ENCODE measurements at regions not wholly inside any gene's neighbourhood (a gene's known extent, or its start where the extent isn't known, plus 50 kb on each side); places are given as distances from the start of the nearest gene placed in this dataset.

GRCh38 chr4:1489639-1489995, 83.4 kb upstream of the NKX1-1 start:
- FAIRE-seq (no peak), DNase-seq (ENCODE audit: extremely low read depth in 1 of 4, low spot score in 3 of 4) (no peak), ATAC-seq (no peak)
- no TSS peak for BruUV-seq (replicated peaks)
- in situ Hi-C loops (cut with MboI), result no loop called here
- intact Hi-C loops (cut with micrococcal nuclease), result no loop called here
- no peaks in the 10 kb centered on the region; the same call in 1 of the 2 replicates for H4K20me1 ChIP-seq (replicated peaks; ENCODE audit: control insufficient read depth, insufficient read depth, low read length)
- ChIA-PET POLR2A (no interaction called here), CTCF (ENCODE audit: low intra/inter-chr PET ratio) (no interaction called here)
- no peak overlapping the region for H2AFZ ChIP-seq (ENCODE audit: low read depth, low read length)
- H3K9ac ChIP-seq (ENCODE audit: insufficient read depth in 1 of 2, low read depth in 2 of 2, low read length in 2 of 2), result no peak overlapping the region
- H3K9me1 ChIP-seq (ENCODE audit: control insufficient read depth, insufficient read depth, low read length), result no peaks in the 10 kb centered on the region
- peaks cover 0 to 33% of the 10 kb centered on the region in 2 experiments; a peak in 2 of 5 replicates for H3K4me1 ChIP-seq (replicated peaks in 1 of 2; ENCODE audit: control insufficient read depth in 2 of 2, insufficient read depth in 2 of 2, low read length in 2 of 2)
- no peaks in the 10 kb centered on the region for H3K79me2 ChIP-seq (ENCODE audit: control insufficient read depth, insufficient read depth, low read length)
- WGBS (ENCODE audit: insufficient coverage, low coverage, missing lambda C conversion rate), result 5% methylated on average over 6 of the region's 9 CpGs
- peaks cover 31 to 70% of the 10 kb centered on the region in 2 experiments for H3K27me3 ChIP-seq (ENCODE audit: control insufficient read depth in 2 of 2, insufficient read depth in 2 of 2, low read length in 2 of 2)
- no peak overlapping the region for H3K4me2 ChIP-seq (ENCODE audit: insufficient read depth, low read length)
- no peak overlapping the region for H3K4me3 ChIP-seq
- no peaks in the 10 kb centered on the region; the same call in 1 of the 2 replicates for H3K9me3 ChIP-seq (replicated peaks; ENCODE audit: control insufficient read depth, insufficient read depth, low read depth, low read length)
- no peaks in the 10 kb centered on the region for H3K36me3 ChIP-seq (ENCODE audit: control insufficient read depth, insufficient read depth, low read length)
- no peak overlapping the region for H3K27ac ChIP-seq (ENCODE audit: extremely low read depth, low read depth, low read length)
- TF ChIP-seq TCF7 (IDR thresholded peaks at IDR 0.05; ENCODE audit: borderline replicate concordance) (no peak), FOXJ3 (CRISPR knock-in tag; IDR thresholded peaks at IDR 0.05) (no peak), FOXO4 (CRISPR knock-in tag; IDR thresholded peaks at IDR 0.05) (no peak), BHLHE40 (IDR thresholded peaks at IDR 0.05; ENCODE audit: low read length) (no peak), POLR2AphosphoS2 (IDR thresholded peaks at IDR 0.05; ENCODE audit: low read length) (no peak), NFE2L1 (tag; IDR thresholded peaks at IDR 0.05; ENCODE audit: borderline replicate concordance, low read depth) (no peak), ZNF165 (CRISPR knock-in tag; IDR thresholded peaks at IDR 0.05; ENCODE audit: borderline replicate concordance) (no peak), CXXC5 (CRISPR knock-in tag; IDR thresholded peaks at IDR 0.05) (no peak), DEAF1 (CRISPR knock-in tag; IDR thresholded peaks at IDR 0.05) (no peak)
- TF ChIP-seq, protein P1, sequence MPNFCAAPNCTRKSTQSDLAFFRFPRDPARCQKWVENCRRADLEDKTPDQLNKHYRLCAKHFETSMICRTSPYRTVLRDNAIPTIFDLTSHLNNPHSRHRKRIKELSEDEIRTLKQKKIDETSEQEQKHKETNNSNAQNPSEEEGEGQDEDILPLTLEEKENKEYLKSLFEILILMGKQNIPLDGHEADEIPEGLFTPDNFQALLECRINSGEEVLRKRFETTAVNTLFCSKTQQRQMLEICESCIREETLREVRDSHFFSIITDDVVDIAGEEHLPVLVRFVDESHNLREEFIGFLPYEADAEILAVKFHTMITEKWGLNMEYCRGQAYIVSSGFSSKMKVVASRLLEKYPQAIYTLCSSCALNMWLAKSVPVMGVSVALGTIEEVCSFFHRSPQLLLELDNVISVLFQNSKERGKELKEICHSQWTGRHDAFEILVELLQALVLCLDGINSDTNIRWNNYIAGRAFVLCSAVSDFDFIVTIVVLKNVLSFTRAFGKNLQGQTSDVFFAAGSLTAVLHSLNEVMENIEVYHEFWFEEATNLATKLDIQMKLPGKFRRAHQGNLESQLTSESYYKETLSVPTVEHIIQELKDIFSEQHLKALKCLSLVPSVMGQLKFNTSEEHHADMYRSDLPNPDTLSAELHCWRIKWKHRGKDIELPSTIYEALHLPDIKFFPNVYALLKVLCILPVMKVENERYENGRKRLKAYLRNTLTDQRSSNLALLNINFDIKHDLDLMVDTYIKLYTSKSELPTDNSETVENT (CRISPR knock-in tag; IDR thresholded peaks at IDR 0.05), result no peak
- TF ChIP-seq, protein P2, sequence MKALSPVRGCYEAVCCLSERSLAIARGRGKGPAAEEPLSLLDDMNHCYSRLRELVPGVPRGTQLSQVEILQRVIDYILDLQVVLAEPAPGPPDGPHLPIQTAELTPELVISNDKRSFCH (CRISPR knock-in tag; IDR thresholded peaks at IDR 0.05), result no peak
- TF ChIP-seq, protein P2 (tag; IDR thresholded peaks at IDR 0.05), result no peak

Data from K562 (cell line).